Medulla oblongata (tissue), 1 donor: ENCODE measurements at regions not wholly inside any gene's neighbourhood (a gene's known extent, or its start where the extent isn't known, plus 50 kb on each side); places are given as distances from the start of the nearest gene placed in this dataset.
"Not testable (repeated sequence)": the region's sequence is repeated elsewhere in the genome, so short reads cannot be mapped to it uniquely, and the experiment has no call there.

Source experiments
- DNase-seq: peaks from one replicate; pipeline ENCODE4 v3.0.0-alpha.2; 2015; ENCODE audit errors: extremely low spot score

DNA sequence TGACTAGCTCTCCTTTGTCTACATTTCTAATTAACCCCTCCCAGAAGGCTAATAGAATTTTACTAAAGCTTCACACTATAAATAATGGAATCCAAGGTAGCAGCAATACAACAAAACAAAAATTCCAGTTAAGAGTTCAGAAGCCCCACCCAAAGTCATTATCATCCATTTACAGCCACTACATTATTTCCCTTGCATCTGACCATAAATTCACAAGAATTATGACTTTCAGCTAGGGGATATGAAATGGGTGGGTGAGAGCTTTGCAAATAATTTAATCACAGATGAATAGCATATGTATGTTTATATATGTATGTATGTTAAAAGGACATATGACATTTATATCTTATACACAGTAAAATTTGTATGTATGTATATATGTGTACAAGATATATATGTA lies 65.3 kb upstream of the PTGDR start:
- no peak for DNase-seq

DNA sequence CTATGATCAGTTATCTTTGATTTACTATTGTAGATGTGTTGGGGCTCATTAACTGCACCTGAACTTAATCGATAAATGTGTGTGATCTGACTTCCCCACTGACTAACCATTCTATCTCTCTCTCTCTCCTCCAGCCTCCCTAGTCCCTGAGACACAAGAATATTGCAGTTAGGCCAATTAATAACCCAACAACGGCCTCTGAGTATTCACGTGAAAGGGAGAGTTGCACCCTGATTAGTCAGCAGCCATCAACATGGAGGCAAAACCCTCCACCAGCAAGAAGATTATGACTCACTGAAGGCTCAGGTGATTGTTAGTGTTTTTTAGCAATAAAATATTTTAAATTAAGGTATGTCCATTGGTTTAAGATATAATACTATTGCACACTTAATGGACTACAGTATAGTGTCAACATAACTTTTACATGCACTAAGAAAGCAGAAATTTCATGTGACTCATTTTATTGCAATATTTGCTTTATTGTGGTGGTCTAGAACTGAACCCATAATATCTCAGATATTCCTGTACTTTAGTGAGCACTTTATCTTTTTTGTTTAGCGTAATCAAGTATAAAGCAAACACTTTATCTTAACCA lies 77.1 kb upstream of the PTGDR start:
- DNase-seq, result no peak

DNA sequence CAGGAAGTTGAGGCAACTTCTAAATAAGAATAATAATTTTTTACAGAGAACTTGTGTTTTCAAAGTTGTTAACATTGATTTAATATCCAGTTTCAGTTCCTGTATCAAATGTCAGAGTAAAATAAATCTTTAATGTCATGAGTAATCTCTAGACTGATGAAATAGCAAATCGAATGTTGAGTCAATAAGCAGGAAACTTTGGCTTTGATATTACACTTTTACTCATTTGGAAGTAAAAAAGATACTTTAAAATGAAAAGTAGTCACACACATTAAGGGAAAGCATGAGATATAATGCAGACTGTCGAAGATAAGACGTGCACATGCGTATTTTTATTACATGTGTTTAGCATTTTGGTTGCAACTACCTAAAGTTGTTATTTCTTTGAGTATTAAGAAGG lies 78.2 kb upstream of the PTGDR start:
- no peak for DNase-seq

DNA sequence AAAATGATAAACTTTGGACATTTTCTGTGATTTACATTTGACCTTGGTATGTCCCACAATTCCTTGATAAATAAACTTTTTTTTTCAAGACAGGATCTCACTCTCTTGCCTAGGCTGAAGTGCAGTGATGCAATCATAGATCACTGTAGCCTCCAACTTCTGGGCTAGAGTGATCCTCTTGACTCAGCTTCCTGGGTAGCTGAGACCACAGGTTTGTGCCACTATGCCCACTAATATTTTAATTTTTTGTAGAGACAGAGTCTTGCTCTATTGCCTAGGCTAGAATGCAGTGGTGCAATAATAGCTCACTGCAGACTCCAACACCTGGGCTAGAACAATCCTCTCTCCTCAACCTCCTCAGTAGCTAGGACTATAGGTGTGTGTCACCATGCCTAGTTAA lies 79.1 kb upstream of the PTGDR start:
- DNase-seq, result no peak

DNA sequence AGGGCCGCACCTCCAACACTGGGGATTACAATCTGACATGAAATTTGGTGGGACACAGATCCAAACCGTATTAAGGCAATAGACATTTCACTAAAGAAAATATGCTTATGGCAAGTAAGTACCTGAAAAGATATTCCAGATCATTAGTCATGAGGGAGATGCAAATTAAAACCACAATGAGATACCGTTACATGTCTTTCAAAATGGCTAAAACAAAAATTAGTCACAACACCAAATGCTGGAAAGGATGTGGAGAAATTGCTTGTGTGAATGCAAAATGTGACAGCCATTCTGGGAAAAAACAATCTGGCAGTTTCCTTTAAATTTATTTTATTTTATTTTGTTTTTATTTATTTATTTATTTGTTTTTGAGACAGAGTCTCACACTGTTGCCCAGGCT lies 82.3 kb upstream of the PTGDR start:
- no peak for DNase-seq

DNA sequence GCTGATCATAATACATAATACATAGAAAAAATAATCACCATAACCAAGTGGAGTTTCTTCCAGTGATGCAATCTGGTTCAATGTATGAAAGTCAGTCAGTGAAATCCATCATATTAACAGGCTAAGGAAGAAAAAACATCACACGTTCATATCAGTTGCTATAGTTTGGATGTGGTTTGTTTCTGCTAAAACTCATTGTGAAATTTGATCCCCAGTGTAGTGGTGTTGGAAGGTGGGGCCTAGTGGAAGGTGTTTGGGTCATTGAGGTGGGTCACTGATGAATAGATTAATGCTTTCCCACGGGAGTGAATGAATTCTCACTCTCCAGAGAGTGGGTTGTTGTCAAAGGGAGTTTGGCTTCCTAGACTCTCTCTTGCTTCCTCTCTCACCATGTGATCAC lies 84.6 kb upstream of the PTGDR start:
- no peak for DNase-seq

DNA sequence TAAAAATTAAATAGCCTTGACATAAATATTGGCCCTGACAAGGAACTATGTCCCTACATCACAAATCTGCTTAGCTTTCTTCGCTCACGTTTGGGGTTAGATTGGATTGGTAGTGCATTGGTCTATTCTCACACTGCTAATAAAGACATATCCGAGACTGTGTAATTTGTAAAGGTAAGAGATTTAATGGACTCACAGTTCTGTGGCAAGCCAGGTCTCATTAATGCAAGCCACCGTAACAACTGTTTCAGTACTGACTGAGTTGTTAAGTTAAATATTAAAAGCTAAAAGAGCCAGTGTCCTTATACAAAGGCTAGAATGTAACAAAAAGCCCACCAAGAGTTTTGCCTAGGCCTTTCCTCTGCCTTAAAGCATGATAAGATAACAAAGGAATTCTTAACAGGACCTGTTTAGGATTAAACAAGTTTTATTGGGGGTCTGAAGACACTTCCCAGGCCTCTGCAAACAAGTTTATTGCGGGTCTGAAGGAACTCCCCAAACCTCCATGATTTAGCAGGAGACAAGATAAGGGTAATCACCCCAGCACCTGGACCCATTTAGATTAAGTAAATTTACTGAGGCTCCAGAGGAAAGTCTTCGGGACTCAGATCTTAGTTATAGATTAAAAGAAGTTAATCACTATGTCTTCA lies 88.2 kb upstream of the PTGDR start:
- no peak for DNase-seq

DNA sequence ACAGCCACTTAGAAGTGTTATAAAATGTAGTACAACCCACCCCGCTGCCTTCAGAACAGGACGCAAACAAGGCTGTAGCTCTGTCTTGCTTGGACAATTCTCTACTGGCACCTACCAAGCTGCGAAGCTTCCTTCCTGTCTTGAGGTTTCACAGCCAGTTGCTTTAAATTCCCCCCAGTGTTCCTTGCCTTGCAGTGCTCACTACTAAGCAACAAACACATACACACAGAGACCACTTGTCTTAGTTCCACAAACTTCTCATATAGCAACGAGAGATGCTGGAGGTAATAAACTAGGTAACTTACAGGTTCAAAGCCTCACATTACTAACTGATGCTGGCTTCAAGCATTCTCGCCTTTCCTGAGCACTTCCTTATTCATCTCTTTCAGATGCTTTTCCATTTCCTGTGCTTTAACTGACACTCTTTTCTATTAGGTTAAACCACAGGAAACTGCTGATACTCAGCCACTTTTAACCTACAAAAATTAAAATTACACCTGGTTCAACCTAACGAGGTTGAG lies 91.5 kb upstream of the PTGDR start:
- no peak for DNase-seq

DNA sequence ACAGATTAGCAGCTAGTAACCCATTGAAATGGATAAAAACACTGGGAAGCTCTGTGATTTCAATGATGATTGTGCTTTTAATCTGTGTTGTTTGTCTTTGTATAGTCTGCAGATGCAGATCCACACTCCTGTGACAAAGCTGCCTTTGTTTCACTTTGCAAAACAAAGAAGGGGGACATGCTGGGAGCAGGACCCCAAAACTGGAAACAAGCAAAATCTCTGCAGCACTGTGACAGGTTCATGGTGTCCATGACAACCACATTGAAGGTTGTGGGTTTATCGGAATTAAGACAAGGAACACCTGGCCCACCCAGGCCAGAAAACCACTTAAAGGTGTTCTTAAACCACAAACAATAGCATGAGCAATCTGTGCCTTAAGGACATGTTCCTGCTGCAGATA lies 95.6 kb upstream of the PTGDR start:
- DNase-seq, result not testable (repeated sequence)

DNA sequence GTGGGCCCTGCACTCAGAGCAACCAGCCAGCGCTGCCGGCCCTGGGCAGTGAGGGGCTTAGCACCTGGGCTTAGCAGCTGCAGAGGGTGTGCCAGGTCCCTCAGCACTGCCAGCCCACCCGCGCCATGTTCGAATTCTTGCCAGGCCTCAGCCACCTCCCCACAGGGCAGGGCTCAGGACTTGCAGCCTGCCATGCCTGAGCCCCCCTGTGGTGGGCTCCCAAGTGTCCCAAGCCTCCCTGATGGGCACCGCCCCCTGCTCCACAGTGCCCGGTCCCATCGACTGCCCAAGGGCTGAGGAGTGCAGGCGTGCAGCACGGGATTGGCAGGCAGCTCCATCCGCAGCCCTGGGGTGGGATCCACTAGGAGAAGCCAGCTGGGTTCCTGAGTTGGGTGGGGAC lies 98.0 kb upstream of the NID2 start:
- DNase-seq, result no peak

DNA sequence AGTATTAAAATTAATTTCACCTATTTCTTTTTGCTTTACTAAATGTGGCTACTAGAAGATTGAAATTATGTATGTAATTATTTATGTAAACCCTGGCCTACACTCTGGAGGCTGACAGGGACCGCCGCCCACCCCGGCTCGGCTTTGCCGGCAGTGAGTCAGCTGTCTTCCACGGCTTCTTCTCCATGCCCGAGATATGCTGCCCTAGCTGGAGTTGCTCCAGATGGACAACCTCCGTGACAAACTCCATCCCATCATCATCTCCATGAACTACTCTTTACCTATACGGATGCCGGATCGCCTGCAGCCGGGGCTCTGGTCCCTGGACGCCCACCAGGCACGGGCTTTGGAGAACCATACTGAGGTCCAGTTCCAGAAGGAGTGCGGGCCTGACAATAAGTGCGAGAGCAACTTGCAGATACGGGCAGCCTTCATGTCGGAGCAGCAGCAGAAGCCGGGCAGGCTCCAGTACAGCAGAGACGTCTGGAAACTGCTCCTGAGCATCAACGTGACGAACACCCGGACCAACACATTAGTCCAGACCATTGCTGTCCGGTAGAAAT lies 86.9 kb upstream of the NID2 start:
- no peak for DNase-seq

DNA sequence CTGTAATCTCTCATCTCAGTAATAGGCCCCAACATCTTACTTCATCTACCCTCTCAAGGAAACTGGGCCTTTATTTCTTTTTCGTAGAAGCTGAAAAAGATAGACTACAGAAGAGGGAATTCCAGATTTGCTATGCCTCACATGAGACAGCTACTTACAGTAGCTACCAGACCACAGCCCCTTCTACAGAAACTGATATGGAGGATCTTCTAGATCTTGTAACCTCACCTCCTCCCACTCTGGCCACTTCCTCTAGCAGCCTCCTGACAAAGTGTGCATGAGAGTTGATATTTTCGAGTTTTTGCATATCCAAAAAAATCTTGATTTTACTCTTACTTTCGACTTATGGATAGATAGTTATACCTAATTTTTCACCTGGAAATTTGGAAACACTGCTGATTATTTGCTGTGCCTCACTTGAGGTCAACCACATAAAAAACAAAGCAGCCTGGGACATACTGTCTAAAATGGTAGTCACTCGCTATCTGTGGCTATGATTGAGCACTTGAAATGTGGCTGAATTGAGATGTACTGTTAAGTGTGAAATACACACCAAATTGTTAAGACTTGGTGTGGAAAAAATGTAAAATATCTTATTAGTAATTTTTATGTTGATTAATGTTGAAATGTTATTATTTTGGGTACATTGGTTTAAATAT lies 86.3 kb upstream of the NID2 start:
- DNase-seq, result no peak

DNA sequence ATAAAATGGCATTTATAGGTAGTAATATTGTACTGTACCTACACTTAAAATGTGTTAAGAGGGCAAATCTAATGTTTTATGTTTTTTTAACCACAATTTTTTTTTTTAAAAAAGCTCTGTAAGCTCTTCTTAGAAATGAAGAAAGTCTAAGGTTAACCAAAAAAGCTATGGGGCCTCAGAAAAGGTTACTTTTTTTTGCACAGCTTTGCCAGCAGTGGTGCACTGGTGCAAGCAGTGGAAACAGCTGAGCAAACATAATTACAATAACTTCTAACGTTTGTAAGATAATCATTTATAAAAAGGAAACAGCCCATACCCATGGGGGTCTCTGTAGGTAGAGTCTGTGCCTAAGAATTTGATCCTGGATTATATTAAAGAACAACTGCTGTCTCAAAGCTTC lies 85.1 kb upstream of the NID2 start:
- no peak for DNase-seq

DNA sequence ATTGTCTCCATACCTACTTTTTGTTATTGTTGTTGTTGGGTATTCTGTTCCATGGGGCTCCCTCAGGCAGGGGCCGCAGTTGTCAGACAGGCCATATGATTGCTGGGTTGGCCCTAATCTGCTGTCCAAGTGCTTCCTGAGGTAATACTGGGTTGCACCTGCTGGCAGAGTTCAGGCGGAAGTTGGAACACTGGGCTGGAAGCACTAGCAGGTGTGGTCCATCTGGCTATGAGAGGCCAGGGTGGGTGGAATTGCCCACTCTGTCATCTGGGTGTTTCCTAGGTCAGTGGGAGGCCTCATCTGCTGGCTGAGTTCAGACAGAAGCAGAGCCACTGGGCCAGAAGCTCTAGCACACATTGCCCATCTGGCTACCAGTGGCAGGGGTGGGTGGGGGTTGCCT lies 81.3 kb upstream of the NID2 start:
- no peak for DNase-seq

DNA sequence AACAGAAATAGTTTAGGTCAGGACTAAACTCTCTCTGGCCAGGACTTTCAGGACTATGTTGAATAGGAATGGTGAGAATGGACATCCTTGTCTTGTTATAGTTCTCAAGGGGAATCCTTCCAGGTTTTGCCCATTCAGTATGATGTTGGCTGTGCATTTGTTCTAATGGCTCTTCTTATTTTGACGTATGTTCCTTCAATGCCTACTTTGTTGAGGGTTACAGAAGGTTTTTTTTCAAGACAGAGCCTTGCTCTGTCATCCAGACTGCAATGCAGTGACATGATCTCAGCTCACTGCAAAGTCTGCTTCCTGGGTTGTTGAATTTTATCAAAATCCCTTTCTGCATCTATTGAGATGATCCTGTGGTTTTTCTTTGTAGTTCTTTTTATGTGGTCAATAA lies 79.5 kb upstream of the NID2 start:
- DNase-seq, result no peak

DNA sequence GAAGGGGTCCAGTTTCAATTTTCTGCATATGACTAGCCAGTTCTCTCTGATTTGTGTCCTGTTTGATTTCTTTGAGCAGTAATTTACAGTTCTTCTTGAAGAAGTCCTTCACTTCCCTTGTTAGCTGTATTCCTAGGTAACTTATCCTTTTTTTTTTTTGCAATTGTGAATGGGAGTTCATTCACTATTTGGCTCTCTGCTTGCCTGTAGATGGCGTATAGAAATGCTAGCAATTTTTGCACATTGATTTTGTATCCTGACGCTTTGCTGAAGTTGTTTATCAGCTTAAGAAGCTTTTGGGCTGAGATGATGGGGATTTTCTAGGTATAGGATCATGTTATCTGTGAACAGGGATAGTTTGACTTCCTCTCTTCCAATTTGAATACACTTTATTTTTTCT lies 77.6 kb upstream of the NID2 start:
- no peak for DNase-seq

DNA sequence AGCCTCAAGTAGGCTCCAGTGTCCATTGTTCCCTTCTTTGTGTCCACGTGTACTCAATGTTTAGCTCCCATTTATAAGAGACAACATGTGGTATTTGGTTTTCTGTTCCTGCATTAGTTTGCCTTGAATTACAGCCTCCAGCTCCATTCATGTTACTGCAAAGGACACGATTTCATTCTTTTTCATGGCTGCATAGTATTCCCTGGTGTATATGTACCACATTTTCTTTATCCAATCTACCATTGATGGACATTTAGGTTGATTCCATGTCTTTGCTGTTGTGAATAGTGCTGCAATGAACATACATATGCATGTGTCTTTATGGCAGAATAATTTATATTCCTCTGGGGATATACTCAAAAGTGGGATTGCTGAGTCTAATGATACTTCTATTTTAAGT lies 75.2 kb upstream of the NID2 start:
- DNase-seq, result not testable (repeated sequence)

DNA sequence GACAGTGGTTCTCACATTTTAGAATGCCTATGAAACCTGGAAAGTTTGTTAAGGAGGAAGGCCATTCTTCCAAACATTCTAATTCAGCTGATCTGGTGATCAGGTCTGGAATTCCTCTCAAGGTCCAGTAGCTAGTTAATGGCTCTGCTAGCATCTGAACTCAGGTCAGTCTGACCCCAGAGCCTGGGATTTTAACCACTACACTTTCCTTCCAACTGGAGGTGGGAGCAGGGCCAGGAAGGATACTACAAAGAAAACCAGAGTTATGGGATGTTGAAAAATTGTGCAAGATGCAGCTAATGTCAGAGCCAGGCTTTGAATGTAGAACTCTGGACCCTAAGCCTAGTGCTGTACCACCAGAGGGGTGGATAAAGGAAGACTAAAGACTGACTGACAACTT lies 73.6 kb upstream of the NID2 start:
- DNase-seq, result no peak

DNA sequence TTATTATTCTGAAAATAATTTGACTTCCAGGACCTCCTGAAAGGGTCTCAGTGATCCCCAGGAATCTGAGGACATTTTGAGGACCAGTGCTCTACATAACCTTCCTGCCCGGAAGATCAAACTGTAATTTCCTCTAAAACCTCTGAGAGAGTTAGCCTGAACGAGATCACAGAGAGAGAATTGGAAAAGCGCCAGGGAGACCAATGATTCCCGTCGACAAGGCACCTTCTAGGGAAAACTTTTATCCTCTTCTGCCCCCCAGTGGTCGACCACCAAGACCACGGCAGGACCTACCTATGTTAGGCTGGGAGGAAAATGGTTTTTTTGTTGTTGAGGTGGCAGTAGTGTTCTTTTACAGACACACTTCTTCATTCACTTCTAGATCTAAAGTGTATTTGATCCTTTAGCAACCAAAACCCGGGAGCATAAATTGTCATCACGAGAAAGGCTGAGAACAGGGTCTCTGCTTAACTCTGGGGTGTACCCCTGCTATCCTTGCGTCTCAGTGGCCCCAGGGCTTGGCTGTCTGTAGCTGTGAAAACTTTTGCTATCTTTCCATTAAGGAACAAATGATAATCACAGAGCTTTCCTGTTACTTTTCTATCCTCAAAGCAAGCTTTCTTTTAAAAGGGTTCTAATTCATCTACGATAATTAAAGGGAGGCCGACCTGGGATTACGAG lies 62.9 kb upstream of the NID2 start:
- DNase-seq, result peak; percentile 93

DNA sequence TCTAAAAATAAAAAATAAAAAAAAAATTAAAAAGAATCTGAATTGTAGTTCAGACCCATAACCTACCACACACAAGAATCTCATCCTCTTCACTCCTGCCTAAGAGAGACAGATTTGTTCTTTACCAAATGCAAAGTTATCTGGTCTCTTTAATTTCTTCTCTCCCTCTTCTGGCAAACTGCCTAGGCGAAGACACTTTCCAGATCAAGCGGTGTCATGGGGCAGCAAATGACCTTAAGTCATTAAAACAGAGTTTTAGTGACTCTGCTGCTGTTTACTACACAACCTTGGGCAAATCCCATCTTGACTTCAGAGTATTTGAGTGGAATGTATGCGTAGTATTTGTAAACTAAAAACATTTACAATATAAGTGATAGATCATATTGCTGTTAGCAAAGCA lies 60.9 kb upstream of the NID2 start:
- DNase-seq, result no peak

DNA sequence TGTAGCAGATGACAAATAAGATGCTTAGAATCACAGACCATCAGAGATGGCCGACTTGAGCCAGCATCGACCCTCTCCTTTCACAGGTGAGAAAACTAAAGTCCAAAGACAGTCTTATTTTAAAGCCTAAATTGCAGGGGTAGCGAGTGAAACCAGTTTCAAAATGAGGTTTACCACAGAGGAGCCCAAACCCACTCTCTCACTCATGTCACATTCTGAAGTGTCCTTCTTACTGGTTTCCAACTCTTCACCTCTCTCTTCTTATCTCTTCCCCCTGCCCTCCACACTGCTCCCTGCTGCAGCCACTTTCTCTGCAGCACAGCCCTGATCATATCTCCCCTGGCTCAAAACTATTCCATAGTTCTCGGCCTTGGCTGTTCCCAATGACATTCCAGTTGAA lies 57.0 kb upstream of the NID2 start:
- no peak for DNase-seq
